Hepatocyte (in vitro differentiated cells): ENCODE measurements at regions not wholly inside any gene's neighbourhood (a gene's known extent, or its start where the extent isn't known, plus 50 kb on each side); places are given as distances from the start of the nearest gene placed in this dataset.

Source experiments
- DNase-seq: peaks from one replicate; pipeline ENCODE4 v3.0.0-alpha.2; 2016; ENCODE audit warnings: low spot score
- H2AFZ ChIP-seq: fragments of 200-600 bp; sonication (generic); 2 replicates; pipeline ENCODE4 v1.6.0; 2016; ENCODE audit warnings: antibody characterized with exemption, mild to moderate bottlenecking
- H3K27ac ChIP-seq: fragments of 200-600 bp; sonication (generic); 2 replicates; pipeline ENCODE4 v1.5.1; 2016; ENCODE audit warnings: mild to moderate bottlenecking
- H3K27me3 ChIP-seq: fragments of 200-600 bp; sonication (generic); 2 replicates; pipeline ENCODE4 v1.6.1; 2016
- H3K36me3 ChIP-seq: fragments of 200-600 bp; sonication (generic); replicated peaks from 2 replicates; pipeline ENCODE4 v1.5.1; 2016; ENCODE audit warnings: low read depth; ENCODE audit not compliant: insufficient read depth
- H3K4me1 ChIP-seq: fragments of 200-600 bp; sonication (generic); 2 replicates; pipeline ENCODE4 v1.5.1; 2016; ENCODE audit warnings: mild to moderate bottlenecking, moderate library complexity; ENCODE audit not compliant: insufficient read depth
- H3K4me2 ChIP-seq: fragments of 200-600 bp; sonication (generic); 2 replicates; pipeline ENCODE4 v1.6.0; 2016
- H3K4me3 ChIP-seq: fragments of 200-600 bp; sonication (generic); 2 replicates; pipeline ENCODE4 v1.5.1; 2016; ENCODE audit warnings: mild to moderate bottlenecking
- H3K79me2 ChIP-seq: fragments of 200-600 bp; sonication (generic); 2 replicates; pipeline ENCODE4 v1.6.0; 2017; ENCODE audit warnings: mild to moderate bottlenecking
- H3K9me2 ChIP-seq: fragments of 200-600 bp; sonication (generic); replicated peaks from 2 replicates; pipeline ENCODE4 v1.6.0; 2017; ENCODE audit warnings: mild to moderate bottlenecking; ENCODE audit not compliant: insufficient read depth
- H3K9me3 ChIP-seq: fragments of 200-600 bp; sonication (generic); 2 replicates; pipeline ENCODE4 v1.5.1; 2016; ENCODE audit warnings: low read depth, mild to moderate bottlenecking
- H4K20me1 ChIP-seq: fragments of 200-600 bp; sonication (generic); 2 replicates; pipeline ENCODE4 v1.6.0; 2016; ENCODE audit warnings: mild to moderate bottlenecking; ENCODE audit not compliant: insufficient read depth, poor library complexity, severe bottlenecking
- EZH2 ChIP-seq: fragments of 200-600 bp; sonication (generic); IDR thresholded peaks from 2 replicates; pipeline ENCODE4 v1.6.1; 2016; ENCODE audit warnings: antibody characterized with exemption, mild to moderate bottlenecking, borderline replicate concordance
- EZH2phosphoT487 ChIP-seq: fragments of 200-600 bp; sonication (generic); IDR thresholded peaks from one replicate; pipeline ENCODE4 v1.6.1; 2018; ENCODE audit warnings: antibody characterized with exemption, mild to moderate bottlenecking, low read depth, moderate library complexity; ENCODE audit not compliant: unreplicated experiment, severe bottlenecking
- WGBS: methylation state at CpG from one replicate; pipeline ENCODE4 v1.1.6; 2016; ENCODE audit warnings: low lambda C conversion rate; ENCODE audit errors: missing lambda C conversion rate; 5-methylcytosine and 5-hydroxymethylcytosine counted together
- TF ChIP-seq, protein P1 (sequence below): fragments of 200-600 bp; sonication (generic); IDR thresholded peaks from 2 replicates; pipeline ENCODE4 v1.5.1; 2016; ENCODE audit warnings: antibody characterized with exemption, mild to moderate bottlenecking; ENCODE audit not compliant: poor library complexity

GRCh38 chr10:36506697-36507496 lies 618.5 kb upstream of the ANKRD30A start:
- no peak for DNase-seq
- 67% methylated on average over 5 of the region's 5 CpGs for WGBS
- no peak overlapping the region for H3K4me2 ChIP-seq
- H3K4me3 ChIP-seq = no peak overlapping the region
- no peak overlapping the region for H2AFZ ChIP-seq
- H3K4me1 ChIP-seq = no peaks in the 10 kb centered on the region
- H3K9me3 ChIP-seq = no peaks in the 10 kb centered on the region
- no peaks in the 10 kb centered on the region for H3K27me3 ChIP-seq
- TF ChIP-seq EZH2 (no peak), EZH2phosphoT487 (no peak)
- TF ChIP-seq, protein P1, sequence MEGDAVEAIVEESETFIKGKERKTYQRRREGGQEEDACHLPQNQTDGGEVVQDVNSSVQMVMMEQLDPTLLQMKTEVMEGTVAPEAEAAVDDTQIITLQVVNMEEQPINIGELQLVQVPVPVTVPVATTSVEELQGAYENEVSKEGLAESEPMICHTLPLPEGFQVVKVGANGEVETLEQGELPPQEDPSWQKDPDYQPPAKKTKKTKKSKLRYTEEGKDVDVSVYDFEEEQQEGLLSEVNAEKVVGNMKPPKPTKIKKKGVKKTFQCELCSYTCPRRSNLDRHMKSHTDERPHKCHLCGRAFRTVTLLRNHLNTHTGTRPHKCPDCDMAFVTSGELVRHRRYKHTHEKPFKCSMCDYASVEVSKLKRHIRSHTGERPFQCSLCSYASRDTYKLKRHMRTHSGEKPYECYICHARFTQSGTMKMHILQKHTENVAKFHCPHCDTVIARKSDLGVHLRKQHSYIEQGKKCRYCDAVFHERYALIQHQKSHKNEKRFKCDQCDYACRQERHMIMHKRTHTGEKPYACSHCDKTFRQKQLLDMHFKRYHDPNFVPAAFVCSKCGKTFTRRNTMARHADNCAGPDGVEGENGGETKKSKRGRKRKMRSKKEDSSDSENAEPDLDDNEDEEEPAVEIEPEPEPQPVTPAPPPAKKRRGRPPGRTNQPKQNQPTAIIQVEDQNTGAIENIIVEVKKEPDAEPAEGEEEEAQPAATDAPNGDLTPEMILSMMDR = no peak
- no peaks in the 10 kb centered on the region for H3K36me3 ChIP-seq
- H4K20me1 ChIP-seq = no peaks in the 10 kb centered on the region
- no peak overlapping the region for H3K27ac ChIP-seq
- H3K79me2 ChIP-seq = no peaks in the 10 kb centered on the region
- H3K9me2 ChIP-seq = no peaks in the 10 kb centered on the region

- H3K27me3 ChIP-seq = no peaks in the 10 kb centered on the region
- H3K4me3 ChIP-seq = no peak overlapping the region
- 58% methylated on average over 4 of the region's 4 CpGs for WGBS
- no peaks in the 10 kb centered on the region for H4K20me1 ChIP-seq
- H3K9me2 ChIP-seq = no peaks in the 10 kb centered on the region
- H2AFZ ChIP-seq = no peak overlapping the region
- H3K4me1 ChIP-seq = no peaks in the 10 kb centered on the region
- H3K9me3 ChIP-seq = no peaks in the 10 kb centered on the region
- no peaks in the 10 kb centered on the region for H3K36me3 ChIP-seq
- H3K4me2 ChIP-seq = no peak overlapping the region
- no peak for DNase-seq
- no peaks in the 10 kb centered on the region for H3K79me2 ChIP-seq
- TF ChIP-seq EZH2phosphoT487 (no peak), EZH2 (no peak)
- TF ChIP-seq, protein P1 = no peak
- no peak overlapping the region for H3K27ac ChIP-seq
Measured at GRCh38 chr10:36506261-36506660, 619.1 kb upstream of the ANKRD30A start.

GRCh38 chr10:36504758-36505157 lies 620.6 kb upstream of the ANKRD30A start:
- no peaks in the 10 kb centered on the region for H3K79me2 ChIP-seq
- no peak overlapping the region for H3K4me2 ChIP-seq

More at GRCh38 chr10:36504758-36505157, 620.6 kb upstream of the ANKRD30A start:
- Histone ChIP-seq H2AFZ (no peak overlapping the region), H3K36me3 (no peaks in the 10 kb centered on the region), H4K20me1 (no peaks in the 10 kb centered on the region), H3K4me3 (no peak overlapping the region), H3K9me2 (no peaks in the 10 kb centered on the region), H3K27me3 (no peaks in the 10 kb centered on the region), H3K9me3 (no peaks in the 10 kb centered on the region), H3K27ac (no peak overlapping the region), H3K4me1 (no peaks in the 10 kb centered on the region)
- WGBS = 88% methylated on average over 4 of the region's 4 CpGs
- DNase-seq = no peak
- TF ChIP-seq EZH2 (no peak), EZH2phosphoT487 (no peak)
- TF ChIP-seq, protein P1 = no peak
